MM.1S (cell line): ENCODE measurements at regions not wholly inside any gene's neighbourhood (a gene's known extent, or its start where the extent isn't known, plus 50 kb on each side); places are given as distances from the start of the nearest gene placed in this dataset.
A peak's percentile ranks its signal among the peaks of the same experiment; 100 is the strongest.

Experiments
- DNase-seq: peaks from one replicate; pipeline ENCODE4 v3.0.0-alpha.2; 2015
- H2AFZ ChIP-seq: fragments of 300-600 bp; sonication (generic); 2 replicates; pipeline ENCODE4 v1.6.0; 2016; ENCODE audit warnings: antibody characterized with exemption, low read length
- H3F3A ChIP-seq: fragments of 300-600 bp; sonication (generic); 2 replicates; pipeline ENCODE4 v1.6.1; 2016; ENCODE audit warnings: mild to moderate bottlenecking, antibody characterized with exemption, low read length, moderate library complexity, mixed read lengths; ENCODE audit not compliant: insufficient read depth
- H3K27ac ChIP-seq: fragments of 300-600 bp; sonication (generic); 2 replicates; pipeline ENCODE4 v1.5.1; 2016; ENCODE audit warnings: mild to moderate bottlenecking, low read length
- H3K27me3 ChIP-seq: fragments of 300-600 bp; sonication (generic); replicated peaks from 2 replicates; pipeline ENCODE4 v1.6.0; 2016; ENCODE audit warnings: low read length; ENCODE audit not compliant: insufficient read depth
- H3K36me3 ChIP-seq: fragments of 300-600 bp; sonication (generic); replicated peaks from 2 replicates; pipeline ENCODE4 v1.6.1; 2016; ENCODE audit warnings: mild to moderate bottlenecking, low read length, mixed read lengths; ENCODE audit not compliant: insufficient read depth
- H3K4me1 ChIP-seq: fragments of 300-600 bp; sonication (generic); 2 replicates; pipeline ENCODE4 v1.6.1; 2016; ENCODE audit warnings: low read length, mixed read lengths
- H3K4me2 ChIP-seq: fragments of 300-600 bp; sonication (generic); 2 replicates; pipeline ENCODE4 v1.6.0; 2016; ENCODE audit warnings: low read depth, low read length
- H3K4me3 ChIP-seq: fragments of 300-600 bp; sonication (generic); 2 replicates; pipeline ENCODE4 v1.5.1; 2016; ENCODE audit warnings: low read length, mixed read lengths
- H3K79me2 ChIP-seq: fragments of 300-600 bp; sonication (generic); 2 replicates; pipeline ENCODE4 v1.6.1; 2016; ENCODE audit warnings: mixed run types, low read length, mixed read lengths
- H3K9ac ChIP-seq: fragments of 300-600 bp; sonication (generic); 2 replicates; pipeline ENCODE4 v1.6.1; 2016; ENCODE audit warnings: low read length, mixed read lengths
- H3K9me2 ChIP-seq: fragments of 300-600 bp; sonication (generic); replicated peaks from 2 replicates; pipeline ENCODE4 v1.6.1; 2016; ENCODE audit warnings: mild to moderate bottlenecking, low read length, mixed read lengths; ENCODE audit not compliant: insufficient read depth
- H3K9me3 ChIP-seq: fragments of 300-600 bp; sonication (generic); replicated peaks from 2 replicates; pipeline ENCODE4 v1.6.1; 2016; ENCODE audit warnings: mild to moderate bottlenecking, low read length, mixed read lengths; ENCODE audit not compliant: insufficient read depth
- H4K20me1 ChIP-seq: fragments of 300-600 bp; sonication (generic); 2 replicates; pipeline ENCODE4 v1.6.1; 2016; ENCODE audit warnings: mild to moderate bottlenecking, low read length, moderate library complexity, mixed read lengths; ENCODE audit not compliant: insufficient read depth
- EZH2 ChIP-seq: fragments of 300-600 bp; sonication (generic); optimal IDR thresholded peaks from 2 replicates; pipeline ENCODE3; 2017; ENCODE audit warnings: low read depth, mild to moderate bottlenecking, antibody characterized with exemption, low read length, mixed read lengths
- EZH2phosphoT487 ChIP-seq: fragments of 300-600 bp; sonication (generic); IDR thresholded peaks from 2 replicates; pipeline ENCODE4 v1.6.1; 2018; ENCODE audit warnings: antibody characterized with exemption, low read length
- TF ChIP-seq, protein P1 (sequence below): fragments of 300-600 bp; sonication (generic); IDR thresholded peaks from 2 replicates; pipeline ENCODE4 v1.5.1; 2016; ENCODE audit warnings: antibody characterized with exemption, low read length, mixed read lengths

DNA sequence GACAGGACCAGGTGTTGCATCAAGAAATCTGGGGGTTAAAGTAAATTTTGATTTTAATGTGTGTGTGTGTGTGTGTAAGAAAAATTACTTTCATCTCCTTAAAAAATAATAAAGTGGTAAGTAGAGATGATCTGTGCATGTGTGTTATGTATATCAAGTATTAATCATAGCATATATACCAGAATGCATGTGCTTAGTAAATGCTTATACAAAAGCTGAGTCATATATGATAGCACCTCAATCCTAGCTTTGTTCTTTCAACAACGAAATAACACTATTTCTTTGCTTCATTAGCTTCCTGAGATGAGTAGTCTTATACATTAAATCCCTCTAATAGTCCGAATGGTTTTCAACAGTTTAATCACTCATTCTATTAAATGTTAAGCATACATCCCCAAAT is 899.6 kb upstream of the ANO3 start:
- Histone ChIP-seq H3K9me2 (no peaks in the 10 kb centered on the region), H3K4me1 (no peaks in the 10 kb centered on the region), H4K20me1 (no peaks in the 10 kb centered on the region)

DNA sequence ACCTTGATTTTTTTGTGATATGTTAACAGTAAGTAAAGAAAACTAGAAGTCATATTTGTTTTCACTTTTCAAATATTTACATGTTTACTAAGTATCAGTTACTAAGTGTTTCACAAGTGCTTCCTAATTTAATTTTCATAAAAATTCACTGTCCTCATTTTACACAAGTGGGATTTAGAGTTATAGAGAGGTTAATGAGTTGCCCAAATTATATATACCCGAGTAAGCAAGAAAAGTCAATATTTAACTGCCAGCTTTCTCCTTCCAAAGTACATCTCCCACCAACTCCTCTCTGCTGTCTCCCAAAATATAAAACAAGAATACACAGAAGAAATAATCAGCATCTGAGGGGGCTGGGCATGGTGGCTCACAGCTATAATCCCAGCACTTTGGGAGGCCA is 896.7 kb upstream of the ANO3 start:
- H3K79me2 ChIP-seq = no peaks in the 10 kb centered on the region
- H3K4me3 ChIP-seq = no peak overlapping the region
- no peak for DNase-seq
- H3K9me3 ChIP-seq = no peaks in the 10 kb centered on the region
- TF ChIP-seq, protein P1, sequence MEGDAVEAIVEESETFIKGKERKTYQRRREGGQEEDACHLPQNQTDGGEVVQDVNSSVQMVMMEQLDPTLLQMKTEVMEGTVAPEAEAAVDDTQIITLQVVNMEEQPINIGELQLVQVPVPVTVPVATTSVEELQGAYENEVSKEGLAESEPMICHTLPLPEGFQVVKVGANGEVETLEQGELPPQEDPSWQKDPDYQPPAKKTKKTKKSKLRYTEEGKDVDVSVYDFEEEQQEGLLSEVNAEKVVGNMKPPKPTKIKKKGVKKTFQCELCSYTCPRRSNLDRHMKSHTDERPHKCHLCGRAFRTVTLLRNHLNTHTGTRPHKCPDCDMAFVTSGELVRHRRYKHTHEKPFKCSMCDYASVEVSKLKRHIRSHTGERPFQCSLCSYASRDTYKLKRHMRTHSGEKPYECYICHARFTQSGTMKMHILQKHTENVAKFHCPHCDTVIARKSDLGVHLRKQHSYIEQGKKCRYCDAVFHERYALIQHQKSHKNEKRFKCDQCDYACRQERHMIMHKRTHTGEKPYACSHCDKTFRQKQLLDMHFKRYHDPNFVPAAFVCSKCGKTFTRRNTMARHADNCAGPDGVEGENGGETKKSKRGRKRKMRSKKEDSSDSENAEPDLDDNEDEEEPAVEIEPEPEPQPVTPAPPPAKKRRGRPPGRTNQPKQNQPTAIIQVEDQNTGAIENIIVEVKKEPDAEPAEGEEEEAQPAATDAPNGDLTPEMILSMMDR = no peak
- TF ChIP-seq EZH2phosphoT487 = no peak
- no peak for TF ChIP-seq EZH2
- H3K27me3 ChIP-seq = no peaks in the 10 kb centered on the region
- no peaks in the 10 kb centered on the region for H3K4me1 ChIP-seq
- H3K36me3 ChIP-seq = no peaks in the 10 kb centered on the region
- H3K4me2 ChIP-seq = no peak overlapping the region
- no peaks in the 10 kb centered on the region for H3F3A ChIP-seq
- no peak overlapping the region for H3K9ac ChIP-seq
- no peak overlapping the region for H3K27ac ChIP-seq
- no peaks in the 10 kb centered on the region for H4K20me1 ChIP-seq
- H3K9me2 ChIP-seq = no peaks in the 10 kb centered on the region
- H2AFZ ChIP-seq = no peak overlapping the region

More for the DNA sequence above, 899.6 kb upstream of the ANO3 start:
- DNase-seq = no peak
- no peak overlapping the region for H3K4me3 ChIP-seq
- H3K4me2 ChIP-seq = no peak overlapping the region
- no peaks in the 10 kb centered on the region for H3K36me3 ChIP-seq
- TF ChIP-seq, protein P1 = no peak
- TF ChIP-seq EZH2 (no peak), EZH2phosphoT487 (no peak)
- no peak overlapping the region for H2AFZ ChIP-seq
- no peaks in the 10 kb centered on the region for H3K9me3 ChIP-seq
- no peaks in the 10 kb centered on the region for H3F3A ChIP-seq
- H3K79me2 ChIP-seq = no peaks in the 10 kb centered on the region
- H3K27ac ChIP-seq = no peak overlapping the region
- no peak overlapping the region for H3K9ac ChIP-seq
- H3K27me3 ChIP-seq = no peaks in the 10 kb centered on the region

DNA sequence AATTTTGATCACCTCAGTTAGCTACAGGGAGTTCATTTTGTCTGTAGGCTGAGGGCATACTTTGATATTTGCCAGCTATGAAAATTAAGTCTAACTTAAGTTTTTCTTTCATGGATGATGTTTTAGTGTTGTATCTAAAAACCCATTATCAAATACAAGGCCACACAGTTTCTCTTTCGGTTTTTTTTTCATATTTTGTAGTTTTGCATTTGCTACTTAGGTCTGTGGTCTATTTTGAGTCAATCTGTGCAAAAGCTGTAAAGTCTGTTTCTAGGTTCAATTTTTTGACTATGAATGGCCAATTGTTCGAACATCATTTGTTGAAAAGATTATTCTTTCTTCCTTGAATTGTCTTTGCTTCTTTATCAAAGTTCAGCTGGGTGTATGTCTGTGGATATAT is 895.6 kb upstream of the ANO3 start:
- H4K20me1 ChIP-seq = no peaks in the 10 kb centered on the region
- H3K27me3 ChIP-seq = no peaks in the 10 kb centered on the region
- H3F3A ChIP-seq = no peaks in the 10 kb centered on the region
- no peaks in the 10 kb centered on the region for H3K4me1 ChIP-seq
- no peak overlapping the region for H2AFZ ChIP-seq
- no peak for TF ChIP-seq EZH2phosphoT487
- TF ChIP-seq EZH2 = no peak
- TF ChIP-seq, protein P1 = no peak
- H3K9me2 ChIP-seq = no peaks in the 10 kb centered on the region
- no peaks in the 10 kb centered on the region for H3K79me2 ChIP-seq
- H3K4me3 ChIP-seq = no peak overlapping the region
- H3K36me3 ChIP-seq = no peaks in the 10 kb centered on the region
- no peak for DNase-seq
- no peaks in the 10 kb centered on the region for H3K9me3 ChIP-seq
- H3K27ac ChIP-seq = no peak overlapping the region
- peak overlapping the region; percentile 7; the same call in 1 of the 2 replicates for H3K4me2 ChIP-seq
- H3K9ac ChIP-seq = no peak overlapping the region
